ENCODE measurements at regions not wholly inside any gene's neighbourhood (a gene's known extent, or its start where the extent isn't known, plus 50 kb on each side); places are given as distances from the start of the nearest gene placed in this dataset.
A peak's percentile ranks its signal among the peaks of the same experiment; 100 is the strongest.
"Not testable (repeated sequence)": the region's sequence is repeated elsewhere in the genome, so short reads cannot be mapped to it uniquely, and the experiment has no call there.

GRCh38 chr11:67884761-67885558, 118.9 kb downstream of the UNC93B1 start:
- H3K4me1 Mint-ChIP-seq (ENCODE audit: low read depth): peaks cover 18% of the 10 kb centered on the region
- H3K27ac Mint-ChIP-seq: peak overlapping the region; percentile 99
- H3K9me3 Mint-ChIP-seq; H3K36me3 Mint-ChIP-seq (ENCODE audit: low read depth); H3K27me3 Mint-ChIP-seq (ENCODE audit: low read depth): not testable (repeated sequence)
- peak overlapping the region; percentile 92 for H3K4me3 Mint-ChIP-seq

GRCh38 chr11:67884073-67884757, 119.7 kb downstream of the UNC93B1 start:
- not testable (repeated sequence) for H3K36me3 Mint-ChIP-seq (ENCODE audit: low read depth); H3K9me3 Mint-ChIP-seq; H3K27me3 Mint-ChIP-seq (ENCODE audit: low read depth)
- Mint-ChIP-seq H3K27ac (peak overlapping the region; percentile 99), H3K4me3 (peak overlapping the region; percentile 92), H3K4me1 (ENCODE audit: low read depth) (peaks cover 18% of the 10 kb centered on the region)

- H3K27me3 Mint-ChIP-seq (ENCODE audit: low read depth); H3K27ac Mint-ChIP-seq; H3K9me3 Mint-ChIP-seq; H3K4me3 Mint-ChIP-seq; H3K36me3 Mint-ChIP-seq (ENCODE audit: low read depth): not testable (repeated sequence)
- peaks cover 21% of the 10 kb centered on the region for H3K4me1 Mint-ChIP-seq (ENCODE audit: low read depth)
Measured at GRCh38 chr11:67882304-67882703, 121.6 kb downstream of the UNC93B1 start.

GRCh38 chr11:67881836-67882235, 122.1 kb downstream of the UNC93B1 start:
- not testable (repeated sequence) for H3K27me3 Mint-ChIP-seq (ENCODE audit: low read depth); H3K27ac Mint-ChIP-seq; H3K36me3 Mint-ChIP-seq (ENCODE audit: low read depth); H3K9me3 Mint-ChIP-seq; H3K4me3 Mint-ChIP-seq
- H3K4me1 Mint-ChIP-seq (ENCODE audit: low read depth): peaks cover 21% of the 10 kb centered on the region

GRCh38 chr11:67880594-67881196, 123.2 kb downstream of the UNC93B1 start:
- not testable (repeated sequence) for H3K9me3 Mint-ChIP-seq; H3K36me3 Mint-ChIP-seq (ENCODE audit: low read depth); H3K27me3 Mint-ChIP-seq (ENCODE audit: low read depth); H3K27ac Mint-ChIP-seq; H3K4me3 Mint-ChIP-seq
- H3K4me1 Mint-ChIP-seq (ENCODE audit: low read depth): peaks cover 21% of the 10 kb centered on the region

- H3K27me3 Mint-ChIP-seq (ENCODE audit: low read depth); H3K36me3 Mint-ChIP-seq (ENCODE audit: low read depth); H3K4me1 Mint-ChIP-seq (ENCODE audit: low read depth); H3K9me3 Mint-ChIP-seq; H3K27ac Mint-ChIP-seq; H3K4me3 Mint-ChIP-seq: not testable (repeated sequence)
Measured at GRCh38 chr11:67878666-67879065, 125.2 kb downstream of the UNC93B1 start.

GRCh38 chr11:67877316-67877715, 126.6 kb downstream of the UNC93B1 start:
- H3K36me3 Mint-ChIP-seq (ENCODE audit: low read depth); H3K27me3 Mint-ChIP-seq (ENCODE audit: low read depth); H3K4me1 Mint-ChIP-seq (ENCODE audit: low read depth); H3K27ac Mint-ChIP-seq; H3K9me3 Mint-ChIP-seq; H3K4me3 Mint-ChIP-seq: not testable (repeated sequence)

- not testable (repeated sequence) for H3K27ac Mint-ChIP-seq; H3K9me3 Mint-ChIP-seq; H3K4me3 Mint-ChIP-seq; H3K36me3 Mint-ChIP-seq (ENCODE audit: low read depth); H3K4me1 Mint-ChIP-seq (ENCODE audit: low read depth)
- H3K27me3 Mint-ChIP-seq (ENCODE audit: low read depth): peaks cover 18% of the 10 kb centered on the region
Measured at GRCh38 chr11:67873223-67873622, 130.7 kb downstream of the UNC93B1 start.

GRCh38 chr11:67871168-67871567, 132.7 kb downstream of the UNC93B1 start:
- H3K4me1 Mint-ChIP-seq (ENCODE audit: low read depth); H3K27ac Mint-ChIP-seq; H3K4me3 Mint-ChIP-seq; H3K36me3 Mint-ChIP-seq (ENCODE audit: low read depth); H3K9me3 Mint-ChIP-seq: not testable (repeated sequence)
- H3K27me3 Mint-ChIP-seq (ENCODE audit: low read depth): peaks cover 26% of the 10 kb centered on the region

- not testable (repeated sequence) for H3K9me3 Mint-ChIP-seq, H3K4me3 Mint-ChIP-seq, H3K27ac Mint-ChIP-seq
Measured at GRCh38 chr11:67862896-67863295, 141.0 kb downstream of the UNC93B1 start.

GRCh38 chr11:67859513-67860161, 144.3 kb downstream of the UNC93B1 start:
- H3K4me1 Mint-ChIP-seq (ENCODE audit: low read depth); H3K9me3 Mint-ChIP-seq; H3K36me3 Mint-ChIP-seq (ENCODE audit: low read depth); H3K4me3 Mint-ChIP-seq; H3K27ac Mint-ChIP-seq: not testable (repeated sequence)
- H3K27me3 Mint-ChIP-seq (ENCODE audit: low read depth): peaks cover 13% of the 10 kb centered on the region

More at GRCh38 chr11:67862896-67863295, 141.0 kb downstream of the UNC93B1 start:
- not testable (repeated sequence) for H3K36me3 Mint-ChIP-seq (ENCODE audit: low read depth); H3K4me1 Mint-ChIP-seq (ENCODE audit: low read depth)
- H3K27me3 Mint-ChIP-seq (ENCODE audit: low read depth): peaks cover 14% of the 10 kb centered on the region

- H3K4me3 Mint-ChIP-seq; H3K27ac Mint-ChIP-seq; H3K36me3 Mint-ChIP-seq (ENCODE audit: low read depth); H3K9me3 Mint-ChIP-seq; H3K4me1 Mint-ChIP-seq (ENCODE audit: low read depth): not testable (repeated sequence)
- H3K27me3 Mint-ChIP-seq (ENCODE audit: low read depth): peaks cover 26% of the 10 kb centered on the region
Measured at GRCh38 chr11:67850747-67851146, 153.2 kb downstream of the UNC93B1 start.

- not testable (repeated sequence) for H3K4me3 Mint-ChIP-seq; H3K4me1 Mint-ChIP-seq (ENCODE audit: low read depth); H3K27ac Mint-ChIP-seq; H3K36me3 Mint-ChIP-seq (ENCODE audit: low read depth); H3K9me3 Mint-ChIP-seq
- peaks cover 20% of the 10 kb centered on the region for H3K27me3 Mint-ChIP-seq (ENCODE audit: low read depth)
Measured at GRCh38 chr11:67849766-67850165, 154.1 kb downstream of the UNC93B1 start.

GRCh38 chr11:67847896-67848875, 155.7 kb downstream of the UNC93B1 start:
- H3K4me1 Mint-ChIP-seq (ENCODE audit: low read depth); H3K9me3 Mint-ChIP-seq; H3K4me3 Mint-ChIP-seq; H3K27ac Mint-ChIP-seq; H3K36me3 Mint-ChIP-seq (ENCODE audit: low read depth): not testable (repeated sequence)
- H3K27me3 Mint-ChIP-seq (ENCODE audit: low read depth): peaks cover 20% of the 10 kb centered on the region
